Activated naive CD4-positive, alpha-beta T cell treated with Interleukin-2 at 50 U/mL for 16 hours (primary cell): ENCODE measurements at regions not wholly inside any gene's neighbourhood (a gene's known extent, or its start where the extent isn't known, plus 50 kb on each side); places are given as distances from the start of the nearest gene placed in this dataset.
"Not testable (repeated sequence)": the region's sequence is repeated elsewhere in the genome, so short reads cannot be mapped to it uniquely, and the experiment has no call there.

Source experiments
- DNase-seq: peaks from one replicate; pipeline ENCODE4 v3.0.0-alpha.2; 2020

DNA sequence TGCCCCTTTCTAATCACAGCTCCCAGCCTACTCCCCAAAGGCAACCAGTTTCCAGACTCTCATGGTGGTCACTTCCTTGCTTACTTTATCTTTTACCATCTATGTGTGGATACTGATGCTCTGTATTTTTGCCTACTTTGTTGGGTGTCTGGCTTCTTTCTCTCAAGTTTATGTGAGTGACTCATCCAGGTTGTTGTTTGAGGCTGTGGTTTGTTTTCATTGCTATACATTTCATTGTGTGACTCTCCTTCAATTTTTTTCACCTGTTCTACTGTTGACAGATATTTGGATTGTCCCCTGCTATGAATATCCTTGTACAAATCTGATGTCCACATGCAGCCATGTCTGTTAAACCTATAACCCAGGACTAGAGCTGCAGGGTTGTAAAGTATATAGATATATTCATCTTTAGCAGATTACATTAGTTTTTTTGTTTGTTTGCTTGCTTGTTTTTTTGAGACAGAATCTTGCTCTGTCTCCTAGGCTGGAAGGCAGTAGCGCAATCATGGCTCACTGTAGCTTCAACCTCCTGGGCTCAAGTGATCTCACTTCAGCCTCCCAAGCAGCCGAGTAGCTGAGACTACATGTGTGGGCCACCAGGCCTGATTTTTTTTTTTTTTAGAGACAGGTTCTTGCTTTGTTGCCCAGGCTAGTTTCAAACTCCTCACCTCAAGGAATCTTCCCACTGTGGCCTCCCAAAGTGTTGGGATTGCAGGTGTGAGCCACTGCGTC is 72.9 kb upstream of the EEF1E1 start:
- no peak for DNase-seq

DNA sequence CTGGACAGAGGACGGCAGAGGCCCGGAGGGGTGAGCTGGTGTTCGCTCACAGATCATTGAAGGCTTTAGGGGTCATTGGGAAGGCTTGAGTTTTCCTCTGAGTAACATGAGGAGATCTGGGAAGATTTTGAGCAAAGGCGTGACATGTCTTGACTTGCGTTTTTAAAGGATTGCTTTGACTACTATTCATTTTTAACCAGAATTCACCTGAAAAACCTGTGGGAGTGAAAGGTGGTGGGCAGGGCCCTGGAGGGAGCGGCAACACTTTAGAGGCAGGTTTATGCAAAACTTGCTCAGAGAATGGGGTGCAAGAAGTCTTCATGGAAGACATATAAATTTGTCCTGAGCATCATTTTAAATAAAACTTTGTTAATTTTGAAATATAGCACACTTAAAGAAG is 72.2 kb upstream of the EEF1E1 start:
- no peak for DNase-seq

DNA sequence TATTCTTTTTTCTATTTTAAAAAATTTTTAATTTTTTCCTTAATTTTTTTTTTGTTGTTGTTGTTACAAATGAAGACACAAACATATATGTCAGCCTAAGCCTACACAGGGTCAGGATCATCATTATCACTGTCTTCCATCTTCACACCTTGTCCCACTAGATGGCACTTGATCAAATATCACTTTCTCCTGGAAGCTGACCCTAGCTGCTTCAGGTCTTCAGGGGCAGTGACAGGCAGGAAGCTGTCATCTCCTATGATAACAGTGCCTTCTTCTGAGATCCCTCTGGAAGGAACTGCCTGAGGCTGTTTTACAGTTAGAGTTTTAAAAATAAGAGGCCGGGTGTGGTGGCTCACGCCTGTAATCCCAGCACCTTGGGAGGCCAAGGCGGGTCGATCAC is 70.2 kb upstream of the EEF1E1 start:
- no peak for DNase-seq

GRCh38 chr6:8170754-8171153 is 68.4 kb upstream of the EEF1E1 start:
- DNase-seq = no peak

DNA sequence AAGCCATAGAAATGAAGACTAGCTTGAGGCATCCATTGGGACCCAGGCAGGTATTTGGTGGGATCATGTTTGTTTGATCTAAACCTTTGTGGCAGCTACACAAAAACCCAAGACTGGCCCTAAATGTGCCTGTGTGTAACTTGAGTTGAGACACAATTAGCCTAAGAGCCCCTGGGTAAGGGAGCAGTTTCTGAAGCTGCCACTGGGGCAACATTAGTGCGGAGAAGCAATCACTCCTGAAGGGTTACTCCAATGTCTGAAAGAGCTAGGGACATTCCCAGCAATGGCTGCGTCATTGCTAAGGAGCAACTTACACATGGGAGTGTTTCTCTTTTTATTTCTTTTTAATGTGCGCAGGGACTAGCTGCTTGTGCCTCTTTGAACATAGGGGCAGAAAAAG is 67.9 kb upstream of the EEF1E1 start:
- no peak for DNase-seq

DNA sequence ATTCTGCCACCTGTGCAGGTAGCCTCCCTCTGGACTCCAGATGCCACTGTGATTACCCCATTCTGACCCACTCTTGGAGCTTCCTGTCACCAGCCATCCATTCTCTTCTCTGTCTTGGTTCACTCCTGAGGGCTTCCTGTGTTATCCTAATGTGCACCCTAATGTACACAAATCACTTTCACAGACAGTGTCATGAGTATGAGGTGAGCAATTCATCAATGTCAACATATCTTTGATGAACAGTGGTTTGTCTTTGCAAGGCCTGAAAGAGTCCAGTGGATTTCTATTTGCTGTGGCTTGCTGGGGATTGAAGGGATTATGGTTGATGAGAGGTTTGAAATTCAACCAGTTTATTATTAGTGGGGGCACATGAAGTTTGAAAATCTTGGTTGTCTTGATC is 63.8 kb upstream of the EEF1E1 start:
- DNase-seq = no peak

GRCh38 chr6:8165008-8165407 is 62.7 kb upstream of the EEF1E1 start:
- not testable (repeated sequence) for DNase-seq

DNA sequence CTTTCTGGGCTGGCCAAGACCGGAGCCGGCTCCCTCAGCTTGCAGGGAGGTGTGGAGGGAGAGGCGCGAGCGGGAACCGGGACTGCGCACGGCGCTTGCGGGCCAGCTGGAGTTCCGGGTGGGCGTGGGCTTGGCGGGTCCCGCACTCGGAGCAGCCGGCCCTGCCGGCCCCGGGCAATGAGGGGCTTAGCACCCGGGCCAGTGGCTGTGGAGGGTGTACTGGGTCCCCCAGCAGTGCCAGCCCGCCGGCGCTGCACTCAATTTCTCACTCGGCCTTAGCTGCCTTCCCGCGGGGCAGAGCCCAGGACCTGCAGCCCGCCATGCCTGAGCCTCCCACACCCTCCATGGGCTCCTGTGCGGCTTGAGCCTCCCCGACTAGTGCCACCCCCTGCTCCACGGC is 61.9 kb upstream of the EEF1E1 start:
- not testable (repeated sequence) for DNase-seq

DNA sequence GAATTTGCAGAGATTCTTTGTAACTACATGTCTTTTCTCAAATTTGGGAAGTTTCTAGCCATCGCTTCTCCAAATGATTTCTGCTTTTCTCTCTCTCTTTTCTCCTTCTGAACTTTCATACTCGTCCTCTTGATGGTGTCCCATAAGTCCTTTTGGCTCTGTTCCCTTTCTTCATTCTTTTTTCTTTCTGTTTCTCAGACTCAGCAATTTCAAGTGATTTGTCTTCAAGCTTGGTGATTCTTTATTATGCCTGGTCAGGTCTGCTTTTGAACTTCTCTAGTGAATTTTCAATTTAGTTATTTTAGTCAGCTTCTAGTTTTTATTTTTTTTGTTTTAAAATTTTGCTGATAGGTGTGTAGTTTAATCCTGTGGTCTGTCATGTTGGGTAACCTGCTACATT is 57.6 kb upstream of the EEF1E1 start:
- no peak for DNase-seq

DNA sequence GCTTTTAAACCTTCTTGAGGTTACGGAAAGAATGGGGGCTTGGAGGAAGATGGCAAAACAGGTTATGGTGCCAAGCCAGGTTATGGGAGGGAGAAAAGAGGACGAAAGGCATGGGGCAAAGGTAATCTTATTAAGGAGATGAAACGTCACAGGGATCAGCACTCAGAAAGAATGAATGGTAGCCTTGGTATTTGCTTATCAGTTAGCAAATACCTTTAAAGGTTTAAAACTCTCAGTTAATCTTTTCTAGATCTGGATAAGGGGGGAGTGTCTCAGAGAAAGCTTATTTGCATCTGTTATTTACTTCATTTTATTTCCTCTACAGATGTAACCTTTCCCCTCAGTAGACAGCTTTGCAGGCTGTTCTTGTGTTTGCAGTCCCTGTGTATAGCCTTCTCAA is 55.5 kb upstream of the EEF1E1 start:
- no peak for DNase-seq

GRCh38 chr6:8155259-8156012 is 53.1 kb upstream of the EEF1E1 start:
- DNase-seq = no peak
